ENCODE measurements at regions not wholly inside any gene's neighbourhood (a gene's known extent, or its start where the extent isn't known, plus 50 kb on each side); places are given as distances from the start of the nearest gene placed in this dataset.

GRCh38 chr1:224042557-224043118 is 71.3 kb upstream of the FBXO28 start:
- no peak for TF ChIP-seq CTCF (IDR thresholded peaks at IDR 0.05)
- TF ChIP-seq POLR2A (IDR thresholded peaks at IDR 0.05) = no peak

Measured in heart left ventricle (tissue), 13 donors.